ENCODE measurements at regions not wholly inside any gene's neighbourhood (a gene's known extent, or its start where the extent isn't known, plus 50 kb on each side); places are given as distances from the start of the nearest gene placed in this dataset.

DNA sequence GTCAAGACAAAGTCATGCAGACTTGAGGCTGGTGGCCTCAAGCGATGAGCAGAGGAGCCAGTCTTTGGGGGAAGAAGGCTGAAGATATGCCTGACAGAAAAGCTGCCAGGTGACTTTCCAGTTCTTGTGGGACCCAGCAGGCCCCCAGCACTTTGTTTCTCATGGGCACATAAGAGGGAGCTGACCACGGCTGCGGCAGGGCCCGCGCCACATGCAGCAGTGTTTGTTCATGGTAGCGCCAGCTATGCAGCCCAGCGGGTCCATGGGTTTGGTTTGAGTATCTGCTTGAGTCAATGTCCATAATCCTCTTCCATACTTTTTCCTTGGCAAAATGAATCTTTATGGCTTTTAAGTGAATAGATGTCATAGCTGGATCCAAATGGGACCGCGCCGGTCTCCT is 91.0 kb upstream of the LY86 start:
- Mint-ChIP-seq H3K27ac (ENCODE audit: unreplicated experiment) (no peak overlapping the region), H3K9me3 (ENCODE audit: unreplicated experiment) (no peaks in the 10 kb centered on the region), H3K4me1 (ENCODE audit: unreplicated experiment) (no peaks in the 10 kb centered on the region), H3K4me3 (ENCODE audit: unreplicated experiment) (no peak overlapping the region), H3K27me3 (ENCODE audit: unreplicated experiment) (peaks cover 1% of the 10 kb centered on the region), H3K36me3 (ENCODE audit: low read depth, unreplicated experiment) (no peaks in the 10 kb centered on the region)
- TF ChIP-seq, protein P1, sequence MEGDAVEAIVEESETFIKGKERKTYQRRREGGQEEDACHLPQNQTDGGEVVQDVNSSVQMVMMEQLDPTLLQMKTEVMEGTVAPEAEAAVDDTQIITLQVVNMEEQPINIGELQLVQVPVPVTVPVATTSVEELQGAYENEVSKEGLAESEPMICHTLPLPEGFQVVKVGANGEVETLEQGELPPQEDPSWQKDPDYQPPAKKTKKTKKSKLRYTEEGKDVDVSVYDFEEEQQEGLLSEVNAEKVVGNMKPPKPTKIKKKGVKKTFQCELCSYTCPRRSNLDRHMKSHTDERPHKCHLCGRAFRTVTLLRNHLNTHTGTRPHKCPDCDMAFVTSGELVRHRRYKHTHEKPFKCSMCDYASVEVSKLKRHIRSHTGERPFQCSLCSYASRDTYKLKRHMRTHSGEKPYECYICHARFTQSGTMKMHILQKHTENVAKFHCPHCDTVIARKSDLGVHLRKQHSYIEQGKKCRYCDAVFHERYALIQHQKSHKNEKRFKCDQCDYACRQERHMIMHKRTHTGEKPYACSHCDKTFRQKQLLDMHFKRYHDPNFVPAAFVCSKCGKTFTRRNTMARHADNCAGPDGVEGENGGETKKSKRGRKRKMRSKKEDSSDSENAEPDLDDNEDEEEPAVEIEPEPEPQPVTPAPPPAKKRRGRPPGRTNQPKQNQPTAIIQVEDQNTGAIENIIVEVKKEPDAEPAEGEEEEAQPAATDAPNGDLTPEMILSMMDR (IDR thresholded peaks at IDR 0.05; ENCODE audit: unreplicated experiment), result no peak
- DNase-seq (ENCODE audit: low spot score), result no peak

- Mint-ChIP-seq H3K4me1 (ENCODE audit: unreplicated experiment) (no peaks in the 10 kb centered on the region), H3K36me3 (ENCODE audit: low read depth, unreplicated experiment) (no peaks in the 10 kb centered on the region), H3K27me3 (ENCODE audit: unreplicated experiment) (peaks cover 1% of the 10 kb centered on the region), H3K4me3 (ENCODE audit: unreplicated experiment) (no peak overlapping the region), H3K9me3 (ENCODE audit: unreplicated experiment) (no peaks in the 10 kb centered on the region), H3K27ac (ENCODE audit: unreplicated experiment) (no peak overlapping the region)
- TF ChIP-seq, protein P1 (IDR thresholded peaks at IDR 0.05; ENCODE audit: unreplicated experiment), result no peak
- DNase-seq (ENCODE audit: low spot score), result no peak
Observed at GRCh38 chr6:6497976-6498375, 90.5 kb upstream of the LY86 start.

DNA sequence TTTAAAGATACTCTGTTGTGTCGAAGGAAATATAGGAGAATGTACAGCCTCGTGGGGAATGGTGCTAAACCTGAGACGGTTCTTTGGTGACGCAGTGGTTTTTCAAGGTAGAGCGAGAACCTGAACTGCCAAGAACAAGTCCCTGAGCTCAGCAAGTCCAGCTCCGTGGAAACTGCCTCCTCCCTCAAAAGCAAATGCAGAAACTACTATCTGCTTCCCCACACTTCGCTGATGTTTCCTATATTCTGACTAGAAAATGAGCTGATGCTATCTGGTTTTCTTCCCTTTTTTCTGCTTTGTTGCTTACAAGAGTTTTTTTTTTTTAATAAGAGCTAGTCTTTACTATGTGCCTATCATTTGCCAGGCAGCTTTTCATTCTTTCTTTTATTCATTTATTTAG is 85.3 kb upstream of the LY86 start:
- Mint-ChIP-seq H3K9me3 (ENCODE audit: unreplicated experiment) (no peaks in the 10 kb centered on the region), H3K4me1 (ENCODE audit: unreplicated experiment) (peaks cover 15% of the 10 kb centered on the region), H3K27me3 (ENCODE audit: unreplicated experiment) (peaks cover 3% of the 10 kb centered on the region), H3K4me3 (ENCODE audit: unreplicated experiment) (no peak overlapping the region), H3K36me3 (ENCODE audit: low read depth, unreplicated experiment) (no peaks in the 10 kb centered on the region), H3K27ac (ENCODE audit: unreplicated experiment) (no peak overlapping the region)
- TF ChIP-seq, protein P1 (IDR thresholded peaks at IDR 0.05; ENCODE audit: unreplicated experiment), result no peak
- DNase-seq (ENCODE audit: low spot score), result no peak

DNA sequence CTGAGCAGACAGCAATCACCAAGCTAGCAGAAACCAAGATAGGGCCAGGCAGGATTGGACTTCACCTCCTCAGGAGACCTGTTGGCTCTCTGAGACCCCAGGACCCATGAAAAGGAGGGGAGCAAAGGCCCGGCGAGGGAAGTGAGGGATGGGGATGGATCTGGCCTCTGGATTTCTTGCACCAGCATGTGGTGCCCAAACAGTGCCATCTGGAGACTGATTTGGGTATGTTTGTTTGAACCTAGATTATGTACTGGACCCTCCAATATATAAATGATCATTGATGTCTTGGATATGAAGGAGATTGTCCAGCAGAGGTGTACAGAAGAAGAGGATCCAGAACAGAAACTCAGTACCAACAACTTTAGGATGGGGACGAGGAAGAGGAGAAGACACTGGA is 83.4 kb upstream of the LY86 start:
- H3K9me3 Mint-ChIP-seq (ENCODE audit: unreplicated experiment), result no peaks in the 10 kb centered on the region
- no peak overlapping the region for H3K4me3 Mint-ChIP-seq (ENCODE audit: unreplicated experiment)
- H3K27me3 Mint-ChIP-seq (ENCODE audit: unreplicated experiment), result peaks cover 3% of the 10 kb centered on the region
- DNase-seq (ENCODE audit: low spot score), result no peak
- TF ChIP-seq, protein P1 (IDR thresholded peaks at IDR 0.05; ENCODE audit: unreplicated experiment), result no peak
- no peak overlapping the region for H3K27ac Mint-ChIP-seq (ENCODE audit: unreplicated experiment)
- H3K36me3 Mint-ChIP-seq (ENCODE audit: low read depth, unreplicated experiment), result no peaks in the 10 kb centered on the region
- peaks cover 21% of the 10 kb centered on the region for H3K4me1 Mint-ChIP-seq (ENCODE audit: unreplicated experiment)

DNA sequence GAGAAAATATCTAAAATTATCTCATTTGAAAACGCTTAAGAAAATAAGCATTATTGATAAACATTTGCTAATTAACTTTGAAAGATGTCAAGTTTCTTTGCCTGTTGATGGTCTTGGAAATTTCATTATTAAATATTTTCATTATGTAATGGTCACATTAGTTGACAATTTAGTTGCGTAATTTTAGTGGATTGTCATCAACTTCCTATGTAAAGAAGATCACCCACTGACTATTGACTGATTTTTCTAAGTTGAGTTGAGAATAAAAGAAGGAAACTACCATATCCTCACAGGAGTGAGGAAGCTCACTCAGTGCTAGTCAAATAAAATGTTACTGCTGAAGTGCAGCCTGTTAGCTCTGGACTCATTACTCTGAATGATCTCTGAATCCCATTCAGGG is 79.9 kb upstream of the LY86 start:
- Mint-ChIP-seq H3K27ac (ENCODE audit: unreplicated experiment) (no peak overlapping the region), H3K4me1 (ENCODE audit: unreplicated experiment) (peaks cover 18% of the 10 kb centered on the region), H3K27me3 (ENCODE audit: unreplicated experiment) (peaks cover 5% of the 10 kb centered on the region), H3K36me3 (ENCODE audit: low read depth, unreplicated experiment) (no peaks in the 10 kb centered on the region), H3K9me3 (ENCODE audit: unreplicated experiment) (no peaks in the 10 kb centered on the region), H3K4me3 (ENCODE audit: unreplicated experiment) (no peak overlapping the region)
- no peak for DNase-seq (ENCODE audit: low spot score)
- TF ChIP-seq, protein P1 (IDR thresholded peaks at IDR 0.05; ENCODE audit: unreplicated experiment), result no peak

All from endothelial cell (in vitro differentiated cells).